B cell (primary cell): ENCODE measurements at regions not wholly inside any gene's neighbourhood (a gene's known extent, or its start where the extent isn't known, plus 50 kb on each side); places are given as distances from the start of the nearest gene placed in this dataset.

Experiments
- ATAC-seq: fragments of 200-7000 bp; cut with Tn5 transposase; one replicate; pipeline ENCODE4 v1.10.0; 2021; ENCODE audit warnings: low read depth, mild to moderate bottlenecking, moderate number of reproducible peaks, moderate library complexity
- CTCF ChIA-PET: fragments of 350-600 bp; sonication (Branson Sonifier 250); formaldehyde crosslinking; loops from one replicate; lab custom pipeline; 2021; ENCODE audit warnings: antibody characterized with exemption, inconsistent platforms; lab: Charles Lee
- POLR2A ChIA-PET: fragments of 350-600 bp; sonication (Branson Sonifier 250); formaldehyde crosslinking; loops from one replicate; lab custom pipeline; 2021; ENCODE audit warnings: antibody characterized with exemption; lab: Charles Lee
- DNase-seq: peaks from one replicate; pipeline ENCODE4 v3.0.0; 2013
- H2AFZ ChIP-seq: 2 replicates; pipeline ENCODE4 v1.6.1; 2012; ENCODE audit warnings: mild to moderate bottlenecking, low read depth, low read length; ENCODE audit not compliant: insufficient read depth, poor library complexity, severe bottlenecking
- H3K27ac ChIP-seq, 2 donors: 1 replicate in 1 of 2; 2 replicates in 1 of 2; pipeline ENCODE4 v1.5.1; 2012 to 2013; ENCODE audit warnings: low read length in 2 of 2, mild to moderate bottlenecking in 2 of 2, moderate library complexity in 1 of 2
- H3K27me3 ChIP-seq, 4 experiments: fragments of 200-600 bp in 1 of 4; sonication (generic) in 1 of 4; replicated peaks in 1 of 4; 1 replicate in 2 of 4; 2 replicates in 2 of 4; pipeline versions ENCODE4 v1.6.1 to v1.7.0; 2013 to 2016; ENCODE audit warnings: low read length in 3 of 4, mild to moderate bottlenecking in 2 of 4, mixed read lengths in 1 of 4, moderate library complexity in 1 of 4; ENCODE audit not compliant: insufficient read depth in 4 of 4, control insufficient read depth in 3 of 4; ENCODE audit errors: control extremely low read depth in 1 of 4
- H3K36me3 ChIP-seq, 2 experiments: replicated peaks in 1 of 2; 1 replicate in 1 of 2; 2 replicates in 1 of 2; pipeline versions ENCODE4 v1.6.1 to v1.7.1; 2013; ENCODE audit warnings: low read length in 1 of 2; ENCODE audit not compliant: insufficient read depth in 2 of 2, control insufficient read depth in 1 of 2; ENCODE audit errors: control extremely low read depth in 1 of 2, extremely low read depth in 1 of 2
- H3K4me1 ChIP-seq, 2 donors: fragments of 200-600 bp in 1 of 2; sonication (generic) in 1 of 2; 1 replicate in 1 of 2; 2 replicates in 1 of 2; pipeline versions ENCODE4 v1.5.1 to v1.6.1; 2013 to 2017; ENCODE audit warnings: low read length in 2 of 2; ENCODE audit not compliant: control insufficient read depth in 2 of 2, insufficient read depth in 2 of 2
- H3K4me2 ChIP-seq: replicated peaks from 2 replicates; pipeline ENCODE3; 2012; ENCODE audit warnings: mild to moderate bottlenecking, low read depth, low read length; ENCODE audit not compliant: poor library complexity, severe bottlenecking
- H3K4me3 ChIP-seq, 5 experiments: fragments of 200-600 bp in 1 of 5; sonication (generic) in 1 of 5; 1 replicate in 3 of 5; 2 replicates in 2 of 5; pipeline versions ENCODE4 v1.5.1 to v1.7.0; 2011 to 2016; ENCODE audit warnings: low read length in 4 of 5, mild to moderate bottlenecking in 4 of 5, low read depth in 2 of 5, control low read depth in 1 of 5, moderate library complexity in 1 of 5; ENCODE audit not compliant: insufficient read depth in 1 of 5; ENCODE audit errors: control extremely low read depth in 1 of 5, extremely low read depth in 1 of 5
- H3K79me2 ChIP-seq: fragments of 200-600 bp; sonication (generic); one replicate; pipeline ENCODE4 v1.6.0; 2016; ENCODE audit warnings: low read length; ENCODE audit not compliant: control insufficient read depth, insufficient read depth
- H3K9ac ChIP-seq: fragments of 200-600 bp; sonication (generic); 2 replicates; pipeline ENCODE4 v1.6.1; 2017; ENCODE audit warnings: mild to moderate bottlenecking, low read length, moderate library complexity
- H3K9me3 ChIP-seq, 3 donors: one replicate each; pipeline versions ENCODE4 v1.6.1 to v1.7.1; 2013; ENCODE audit warnings: low read length in 2 of 3; ENCODE audit not compliant: control insufficient read depth in 2 of 3, insufficient read depth in 1 of 3; ENCODE audit errors: control extremely low read depth in 1 of 3
- H4K20me1 ChIP-seq: 2 replicates; pipeline ENCODE4 v1.6.0; 2012; ENCODE audit warnings: mild to moderate bottlenecking, low read length; ENCODE audit not compliant: insufficient read depth, control insufficient read depth, poor library complexity, severe bottlenecking
- H3K27ac Mint-ChIP-seq: one replicate; pipeline ENCODE4 v1.8.0; 2021; ENCODE audit warnings: mixed read lengths
- H3K27me3 Mint-ChIP-seq: one replicate; pipeline ENCODE4 v1.8.0; 2021; ENCODE audit warnings: mixed read lengths
- H3K4me1 Mint-ChIP-seq: one replicate; pipeline ENCODE4 v1.8.0; 2021; ENCODE audit warnings: mixed read lengths
- H3K4me3 Mint-ChIP-seq: one replicate; pipeline ENCODE4 v1.8.0; 2021; ENCODE audit warnings: mixed read lengths
- H3K9me3 Mint-ChIP-seq: one replicate; pipeline ENCODE4 v1.8.0; 2022; ENCODE audit warnings: mixed read lengths; ENCODE audit not compliant: insufficient read depth
- CTCF ChIP-seq: fragments of 200-600 bp; IDR thresholded peaks from one replicate; pipeline ENCODE4 v1.8.0; 2022; ENCODE audit warnings: antibody characterized with exemption, mild to moderate bottlenecking
- EZH2 ChIP-seq: IDR thresholded peaks from 2 replicates; pipeline ENCODE4 v1.6.1; 2012; ENCODE audit warnings: borderline replicate concordance, low read depth, mild to moderate bottlenecking, moderate library complexity, low read length; ENCODE audit not compliant: insufficient read depth, poor library complexity, severe bottlenecking
- WGBS: methylation state at CpG from one replicate; pipeline ENCODE4 v1.1.5; 2013; ENCODE audit warnings: missing lambda C conversion rate; ENCODE audit not compliant: insufficient coverage; 5-methylcytosine and 5-hydroxymethylcytosine counted together
- intact Hi-C: fragments of 100-400 bp; cut with micrococcal nuclease; formaldehyde crosslinking; loops from one replicate; pipeline ENCODE4 v1.10.0; 2022

DNA sequence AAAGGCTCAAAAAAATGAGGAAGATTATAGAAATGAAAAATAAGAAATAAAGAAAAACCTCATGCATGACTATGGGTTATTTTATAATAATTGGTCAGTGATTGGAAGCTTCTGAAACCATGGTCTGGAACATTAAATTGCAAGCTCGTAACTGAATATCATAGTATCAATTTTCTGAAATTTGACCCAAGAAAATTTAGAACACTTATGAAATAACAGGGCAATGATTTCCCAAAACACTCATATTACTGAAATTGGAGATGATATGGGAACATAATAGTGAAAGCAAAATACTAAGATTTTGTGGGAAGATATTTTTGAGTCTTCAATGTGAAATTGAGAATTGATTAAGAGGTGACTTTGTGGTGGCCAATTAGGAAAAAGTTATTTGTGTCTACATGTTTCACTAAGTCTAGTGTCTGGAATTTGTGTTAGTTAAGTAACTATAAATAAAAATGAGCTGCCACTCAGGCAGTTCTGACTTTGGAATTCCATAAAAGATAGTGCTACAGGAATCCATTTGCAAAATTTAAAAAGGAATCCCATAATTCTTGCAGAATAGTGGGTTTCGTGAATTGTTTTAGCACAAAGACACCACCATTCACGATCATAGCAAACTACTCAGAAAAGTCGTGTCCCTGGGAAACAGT, 603.0 kb downstream of the LMO7 start:
- CTCF ChIA-PET: no interaction called here
- no peaks in the 10 kb centered on the region for H3K27me3 ChIP-seq
- no peak overlapping the region for H3K27ac ChIP-seq
- DNase-seq (no peak), ATAC-seq (no peak)
- Mint-ChIP-seq H3K27me3 (no peaks in the 10 kb centered on the region), H3K4me1 (no peaks in the 10 kb centered on the region), H3K9me3 (no peaks in the 10 kb centered on the region), H3K4me3 (no peak overlapping the region), H3K27ac (no peak overlapping the region)
- no peak overlapping the region for H3K4me2 ChIP-seq
- H3K4me3 ChIP-seq: no peak overlapping the region
- no peak overlapping the region for H3K9ac ChIP-seq
- no peaks in the 10 kb centered on the region for H3K4me1 ChIP-seq
- H2AFZ ChIP-seq: no peak overlapping the region
- POLR2A ChIA-PET: no interaction called here
- H3K79me2 ChIP-seq: no peaks in the 10 kb centered on the region
- no peaks in the 10 kb centered on the region for H3K9me3 ChIP-seq
- TF ChIP-seq CTCF (no peak), EZH2 (no peak)
- H3K36me3 ChIP-seq: no peaks in the 10 kb centered on the region
- WGBS: no CpG with 5 or more reads among the region's 4 CpGs
- H4K20me1 ChIP-seq: no peaks in the 10 kb centered on the region
- intact Hi-C loops: no loop called here

GRCh38 chr13:76231522-76232167, 595.5 kb downstream of the LMO7 start:
- no peaks in the 10 kb centered on the region for H3K9me3 Mint-ChIP-seq
- Histone ChIP-seq H3K9me3 (peaks cover 0 to 9% (median 0%) of the 10 kb centered on the region in 3 donors), H2AFZ (no peak overlapping the region), H3K27me3 (no peaks in the 10 kb centered on the region), H3K79me2 (no peaks in the 10 kb centered on the region), H4K20me1 (no peaks in the 10 kb centered on the region), H3K4me2 (no peak overlapping the region), H3K27ac (no peak overlapping the region), H3K9ac (no peak overlapping the region), H3K4me1 (no peaks in the 10 kb centered on the region), H3K4me3 (no peak overlapping the region), H3K36me3 (no peaks in the 10 kb centered on the region)
- no peak for ATAC-seq
- ChIA-PET POLR2A (no interaction called here), CTCF (no interaction called here)
- H3K4me3 Mint-ChIP-seq: no peak overlapping the region
- intact Hi-C loops: no loop called here
- H3K4me1 Mint-ChIP-seq: no peaks in the 10 kb centered on the region
- no CpG with 5 or more reads among the region's 4 CpGs for WGBS
- TF ChIP-seq CTCF (no peak), EZH2 (no peak)
- no peak overlapping the region for H3K27ac Mint-ChIP-seq
- no peak for DNase-seq
- H3K27me3 Mint-ChIP-seq: no peaks in the 10 kb centered on the region
